Activated CD8-positive, alpha-beta memory T cell treated with anti-CD3 and anti-CD28 coated beads, Interleukin-2, amount 50 U/mL, for 24 hours (primary cell): ENCODE measurements at regions not wholly inside any gene's neighbourhood (a gene's known extent, or its start where the extent isn't known, plus 50 kb on each side); places are given as distances from the start of the nearest gene placed in this dataset.

Experiments
- DNase-seq: peaks from one replicate; pipeline ENCODE4 v3.0.0-alpha.2; 2020; ENCODE audit errors: extremely low read depth

- no peak for DNase-seq
Measured at GRCh38 chr2:118321432-118322105, 233.3 kb downstream of the INSIG2 start.

GRCh38 chr2:118320658-118321057 lies 232.4 kb downstream of the INSIG2 start:
- no peak for DNase-seq

- no peak for DNase-seq
Measured at GRCh38 chr2:118320196-118320595, 231.9 kb downstream of the INSIG2 start.

GRCh38 chr2:118319271-118319684 lies 231.0 kb downstream of the INSIG2 start:
- DNase-seq, result no peak

- no peak for DNase-seq
Measured at GRCh38 chr2:118315606-118316005, 227.3 kb downstream of the INSIG2 start.

GRCh38 chr2:118312969-118313756 lies 224.9 kb downstream of the INSIG2 start:
- no peak for DNase-seq

- no peak for DNase-seq
Measured at GRCh38 chr2:118310681-118311429, 222.6 kb downstream of the INSIG2 start.

- DNase-seq, result peak; percentile 19
Measured at GRCh38 chr2:118309946-118310680, 221.8 kb downstream of the INSIG2 start.

GRCh38 chr2:118309257-118309945 lies 221.1 kb downstream of the INSIG2 start:
- DNase-seq, result no peak

- no peak for DNase-seq
Measured at GRCh38 chr2:118307864-118308263, 219.6 kb downstream of the INSIG2 start.

- no peak for DNase-seq
Measured at GRCh38 chr2:118301248-118301647, 213.0 kb downstream of the INSIG2 start.

- DNase-seq, result no peak
Measured at GRCh38 chr2:118300832-118301231, 212.6 kb downstream of the INSIG2 start.

- DNase-seq, result no peak
Measured at GRCh38 chr2:118296663-118297062, 208.4 kb downstream of the INSIG2 start.

GRCh38 chr2:118295592-118296390 lies 207.5 kb downstream of the INSIG2 start:
- DNase-seq, result no peak

GRCh38 chr2:118294063-118294462 lies 205.8 kb downstream of the INSIG2 start:
- DNase-seq, result no peak

GRCh38 chr2:118292991-118293390 lies 204.7 kb downstream of the INSIG2 start:
- DNase-seq, result no peak

GRCh38 chr2:118291251-118291880 lies 203.1 kb downstream of the INSIG2 start:
- no peak for DNase-seq

- no peak for DNase-seq
Measured at GRCh38 chr2:118290411-118291250, 202.4 kb downstream of the INSIG2 start.

GRCh38 chr2:118279005-118279404 lies 190.7 kb downstream of the INSIG2 start:
- DNase-seq, result no peak
